ENCODE measurements at regions not wholly inside any gene's neighbourhood (a gene's known extent, or its start where the extent isn't known, plus 50 kb on each side); places are given as distances from the start of the nearest gene placed in this dataset.

DNA sequence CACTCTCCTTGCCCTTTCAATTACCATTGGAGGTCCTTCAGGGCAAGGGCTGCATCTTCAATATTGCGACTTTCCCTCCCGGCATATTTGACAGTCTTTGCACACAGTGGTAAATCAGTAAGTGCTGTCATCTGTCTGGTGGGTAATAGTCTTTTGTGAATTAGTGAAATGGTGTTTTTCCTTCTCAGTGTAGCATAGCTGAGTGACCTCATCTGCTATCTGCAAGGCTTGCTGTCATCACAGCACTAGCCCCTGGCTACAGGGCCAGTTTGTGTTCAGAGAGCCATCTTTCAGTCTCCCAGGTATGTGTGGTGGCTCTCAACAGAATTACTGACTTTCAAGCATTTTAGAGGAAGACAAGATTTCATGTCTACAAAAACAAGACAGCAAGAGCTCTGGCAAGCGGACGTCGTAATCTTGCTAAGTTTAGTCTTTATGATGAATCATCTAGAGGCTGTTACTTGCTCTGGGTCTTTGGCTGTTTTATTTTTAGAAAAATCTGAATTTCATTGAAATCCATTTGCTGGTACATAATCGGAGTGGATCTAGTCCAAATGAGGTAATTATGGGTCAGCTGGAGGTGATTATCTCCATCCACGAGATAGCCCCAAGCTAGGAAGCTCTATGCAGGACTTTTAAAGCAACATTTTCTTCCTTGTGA is 528.9 kb downstream of the EPM2A start (continued):
- TF ChIP-seq E2F1 (CRISPR knock-in tag; IDR thresholded peaks at IDR 0.05): no peak

DNA sequence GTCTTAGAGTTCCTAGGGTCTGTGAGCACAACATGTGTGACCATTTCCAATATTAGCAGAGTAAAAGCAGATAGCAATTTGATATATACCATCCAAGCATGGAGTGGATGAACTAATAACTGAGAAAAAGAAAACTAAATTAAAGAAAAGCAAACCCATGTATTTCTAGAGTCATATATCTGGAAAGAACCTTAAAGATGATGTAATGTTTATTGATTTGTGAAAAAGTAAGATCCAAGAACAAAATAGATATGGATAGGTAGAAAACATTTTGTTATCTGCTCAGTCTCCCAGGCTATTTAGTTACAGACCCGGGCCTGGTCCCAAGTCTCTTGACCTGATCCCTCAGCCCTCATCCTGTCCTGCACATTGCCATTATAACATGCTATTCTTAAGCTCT is 526.8 kb downstream of the EPM2A start:
- ChIA-PET CTCF (no interaction called here), POLR2A (no interaction called here)
- H3K27ac Mint-ChIP-seq: no peak overlapping the region
- ATAC-seq: no peak
- DNase-seq (ENCODE audit: low spot score): no peak
- no peaks in the 10 kb centered on the region for H3K9me3 Mint-ChIP-seq
- H3K4me1 Mint-ChIP-seq: no peaks in the 10 kb centered on the region
- H3K4me3 Mint-ChIP-seq: no peak overlapping the region
- TF ChIP-seq AR (CRISPR knock-in tag; IDR thresholded peaks at IDR 0.05) (no peak), NR1H2 (CRISPR knock-in tag; IDR thresholded peaks at IDR 0.05) (no peak), HMGXB4 (CRISPR knock-in tag; IDR thresholded peaks at IDR 0.05) (no peak), IRF2 (CRISPR knock-in tag; IDR thresholded peaks at IDR 0.05; ENCODE audit: borderline replicate concordance, low read depth) (no peak), ELF4 (CRISPR knock-in tag; IDR thresholded peaks at IDR 0.05; ENCODE audit: low read depth) (no peak), GTF2I (CRISPR knock-in tag; conservative IDR thresholded peaks at IDR 0.05) (no peak), RELA (CRISPR knock-in tag; IDR thresholded peaks at IDR 0.05; ENCODE audit: borderline replicate concordance) (no peak), ZNF263 (CRISPR knock-in tag; IDR thresholded peaks at IDR 0.05; ENCODE audit: low read depth) (no peak), OVOL2 (CRISPR knock-in tag; IDR thresholded peaks at IDR 0.05; ENCODE audit: borderline replicate concordance) (no peak), NFATC4 (CRISPR knock-in tag; IDR thresholded peaks at IDR 0.05) (no peak), NFYB (CRISPR knock-in tag; conservative IDR thresholded peaks at IDR 0.05; ENCODE audit: low read depth) (no peak), ZNF396 (CRISPR knock-in tag; IDR thresholded peaks at IDR 0.05; ENCODE audit: borderline replicate concordance) (no peak), ZNF232 (CRISPR knock-in tag; IDR thresholded peaks at IDR 0.05) (no peak), ZNF512 (CRISPR knock-in tag; IDR thresholded peaks at IDR 0.05; ENCODE audit: borderline replicate concordance) (no peak), SP1 (CRISPR knock-in tag; conservative IDR thresholded peaks at IDR 0.05) (no peak), JAZF1 (CRISPR knock-in tag; IDR thresholded peaks at IDR 0.05) (no peak), FOXJ3 (CRISPR knock-in tag; IDR thresholded peaks at IDR 0.05; ENCODE audit: borderline replicate concordance) (no peak), USF1 (CRISPR knock-in tag; IDR thresholded peaks at IDR 0.05) (no peak), ETV6 (CRISPR knock-in tag; IDR thresholded peaks at IDR 0.05) (no peak)
- TF ChIP-seq, protein P1, sequence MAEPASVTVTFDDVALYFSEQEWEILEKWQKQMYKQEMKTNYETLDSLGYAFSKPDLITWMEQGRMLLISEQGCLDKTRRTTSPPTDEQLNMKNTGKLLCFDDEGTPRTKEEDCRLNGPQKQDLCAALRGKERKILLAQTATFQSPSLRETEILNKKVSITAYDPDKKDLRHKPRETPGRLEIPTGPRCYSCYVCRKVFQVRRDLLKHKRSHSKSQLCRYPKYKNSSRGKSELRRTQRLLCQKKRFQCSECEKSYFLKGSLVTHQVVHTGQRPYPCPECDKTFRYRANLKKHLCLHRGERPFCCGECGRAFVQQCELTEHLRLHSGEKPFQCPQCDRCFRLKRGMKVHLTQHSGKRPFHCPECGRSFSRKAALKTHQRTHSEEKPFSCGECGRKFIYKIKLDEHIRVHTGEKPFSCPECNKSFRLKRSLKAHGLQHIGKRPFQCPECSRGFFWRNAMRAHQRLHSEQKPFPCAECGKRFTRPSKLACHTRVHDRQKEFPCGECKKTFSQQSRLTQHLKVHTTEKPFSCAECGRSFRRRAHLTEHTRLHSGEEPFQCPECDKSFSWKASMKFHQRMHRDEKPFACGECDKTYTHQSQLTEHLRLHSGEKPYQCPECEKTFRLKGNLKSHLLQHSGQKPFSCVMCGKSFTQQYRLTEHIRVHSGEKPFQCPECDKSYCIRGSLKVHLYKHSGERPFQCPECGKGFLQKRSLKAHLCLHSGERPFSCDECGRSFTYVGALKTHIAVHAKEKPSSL (CRISPR knock-in tag; conservative IDR thresholded peaks at IDR 0.05): no peak
- H3K27me3 Mint-ChIP-seq (ENCODE audit: low read depth): no peaks in the 10 kb centered on the region; the same call in 1 of the 2 replicates
- H3K36me3 Mint-ChIP-seq: no peaks in the 10 kb centered on the region

All from WTC11 (cell line).